NCI-H524 (cell line): ENCODE measurements at regions not wholly inside any gene's neighbourhood (a gene's known extent, or its start where the extent isn't known, plus 50 kb on each side); places are given as distances from the start of the nearest gene placed in this dataset.
A peak's percentile ranks its signal among the peaks of the same experiment; 100 is the strongest.

ENCODE experiments used
- DNase-seq, 2 experiments: peaks; one replicate each; lab custom pipeline; 2025; lab: John Stamatoyannopoulos, UW

GRCh38 chr13:30031488-30031887 lies 181.1 kb upstream of the UBL3 start:
- no peak for DNase-seq

DNA sequence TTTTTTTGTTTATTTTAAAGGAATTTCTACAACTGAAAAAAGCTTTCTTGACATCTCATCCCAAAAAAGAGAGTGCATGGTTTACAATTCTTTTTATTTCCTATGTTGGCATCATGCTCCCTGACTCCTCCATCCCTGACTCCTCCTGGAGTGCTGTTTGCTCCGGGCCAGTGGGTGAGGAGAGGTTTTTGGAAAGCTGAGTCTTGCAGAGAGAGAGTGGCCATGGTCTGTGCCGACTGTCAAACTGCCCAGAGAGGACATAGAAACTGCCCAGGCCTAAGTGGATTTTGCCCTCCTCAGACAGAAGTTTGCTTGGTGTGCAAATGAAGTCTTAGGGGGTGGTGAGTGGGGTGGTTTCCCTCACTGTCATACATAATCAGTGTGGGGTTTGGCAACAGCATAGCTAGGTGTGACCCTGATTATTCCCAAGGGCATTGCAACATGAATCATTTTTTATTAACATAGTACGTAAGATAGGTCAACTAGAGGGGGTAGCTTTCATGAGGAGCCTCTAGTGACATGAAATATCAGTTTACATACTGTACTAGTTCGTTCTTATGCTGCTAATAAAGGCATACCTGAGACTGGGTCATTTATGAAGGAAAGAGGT lies 179.8 kb upstream of the UBL3 start:
- no peak for DNase-seq

GRCh38 chr13:30027569-30028455 lies 177.4 kb upstream of the UBL3 start:
- DNase-seq = no peak

- DNase-seq = no peak
Measured at GRCh38 chr13:30026909-30027308, 176.5 kb upstream of the UBL3 start.

- DNase-seq = no peak
Measured at GRCh38 chr13:30026093-30026492, 175.7 kb upstream of the UBL3 start.

DNA sequence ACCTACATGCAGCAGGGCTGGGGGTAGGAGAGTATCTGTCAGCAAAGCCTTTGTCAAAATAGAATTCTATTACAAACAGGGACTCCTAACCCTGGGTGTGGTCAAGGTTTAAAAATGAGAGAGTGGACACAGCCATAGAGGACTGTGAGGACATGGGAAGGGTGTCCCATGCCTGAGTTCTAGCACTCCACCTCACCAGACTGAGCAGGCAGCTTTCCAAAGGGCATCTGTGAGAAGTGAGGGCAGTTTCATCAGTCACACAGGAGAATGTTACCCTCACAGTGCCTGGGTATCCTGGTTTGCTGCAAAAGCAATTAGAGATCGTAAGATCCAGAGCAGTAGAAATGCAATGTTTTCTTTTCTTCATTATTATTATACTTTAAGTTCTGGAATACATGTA lies 174.9 kb upstream of the UBL3 start:
- no peak for DNase-seq

GRCh38 chr13:30024125-30024865 lies 173.9 kb upstream of the UBL3 start:
- no peak for DNase-seq

GRCh38 chr13:30023196-30023895 lies 172.9 kb upstream of the UBL3 start:
- no peak for DNase-seq

DNA sequence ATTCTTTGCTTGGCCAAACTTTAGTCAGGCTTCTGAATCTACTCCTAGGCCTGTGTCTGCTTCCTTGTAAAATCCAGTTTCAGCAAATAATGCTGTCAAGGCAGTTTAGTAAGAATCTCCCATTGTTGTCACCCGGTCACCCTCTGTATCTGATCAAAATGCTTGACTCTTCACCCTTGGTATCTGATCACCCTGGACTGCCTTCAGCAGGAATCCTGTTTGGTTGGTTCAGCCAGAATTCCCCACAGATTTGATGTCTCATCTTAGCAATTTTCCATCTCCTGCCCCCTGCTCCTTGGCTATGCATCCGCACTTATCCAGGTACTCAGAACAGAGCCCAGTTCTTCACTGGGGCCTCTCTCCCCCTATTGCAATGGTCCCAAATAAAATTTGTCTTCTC lies 172.4 kb upstream of the UBL3 start:
- no peak for DNase-seq

- DNase-seq = no peak
Measured at GRCh38 chr13:30022256-30022655, 171.8 kb upstream of the UBL3 start.

DNA sequence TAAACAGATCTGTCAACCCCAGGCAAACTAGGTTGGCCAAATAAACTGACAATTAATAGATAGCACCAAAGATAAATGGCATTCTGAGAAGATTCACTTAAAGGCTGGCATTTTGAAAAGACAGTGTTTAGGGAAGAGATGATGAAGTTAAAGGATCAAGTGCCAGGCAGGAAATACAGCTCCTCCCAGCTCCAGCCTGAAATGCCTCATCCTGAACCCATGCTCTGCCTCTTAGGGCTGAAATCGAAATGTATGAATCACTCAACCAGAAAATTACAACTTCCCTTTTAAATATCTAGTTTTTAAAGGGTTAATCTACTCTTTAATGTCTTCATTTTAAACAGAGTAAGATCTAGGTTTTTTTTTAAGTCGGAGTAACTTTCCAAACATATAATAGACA lies 171.2 kb upstream of the UBL3 start:
- DNase-seq = no peak

DNA sequence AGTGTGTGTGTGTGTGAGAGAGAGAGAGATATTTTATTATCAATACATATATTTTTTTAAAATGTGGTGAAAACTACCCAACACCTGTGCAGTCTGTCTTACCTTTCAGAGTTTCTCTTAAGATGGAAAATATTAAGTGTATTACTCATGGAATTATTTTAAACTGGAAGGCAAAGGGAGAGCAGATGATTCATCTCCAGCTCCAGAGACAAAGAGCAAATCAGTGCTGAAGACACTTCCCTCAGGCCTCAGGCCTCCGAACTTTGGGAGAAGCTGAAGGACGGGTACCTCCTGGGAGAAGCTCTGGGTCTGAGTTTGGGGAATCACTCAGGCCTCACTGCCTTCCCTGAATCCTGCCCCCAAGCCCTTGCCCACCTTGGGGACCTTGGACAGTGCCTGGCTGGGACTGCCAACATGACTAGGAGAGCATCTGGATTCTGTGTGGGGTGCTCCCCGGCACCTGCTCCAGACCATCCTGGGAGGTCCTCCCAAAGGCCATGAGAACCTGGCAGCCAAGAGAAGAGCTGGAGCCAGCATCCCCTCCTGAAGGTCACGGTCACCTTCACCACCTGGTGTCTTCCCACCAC lies 170.4 kb upstream of the UBL3 start:
- DNase-seq = no peak

DNA sequence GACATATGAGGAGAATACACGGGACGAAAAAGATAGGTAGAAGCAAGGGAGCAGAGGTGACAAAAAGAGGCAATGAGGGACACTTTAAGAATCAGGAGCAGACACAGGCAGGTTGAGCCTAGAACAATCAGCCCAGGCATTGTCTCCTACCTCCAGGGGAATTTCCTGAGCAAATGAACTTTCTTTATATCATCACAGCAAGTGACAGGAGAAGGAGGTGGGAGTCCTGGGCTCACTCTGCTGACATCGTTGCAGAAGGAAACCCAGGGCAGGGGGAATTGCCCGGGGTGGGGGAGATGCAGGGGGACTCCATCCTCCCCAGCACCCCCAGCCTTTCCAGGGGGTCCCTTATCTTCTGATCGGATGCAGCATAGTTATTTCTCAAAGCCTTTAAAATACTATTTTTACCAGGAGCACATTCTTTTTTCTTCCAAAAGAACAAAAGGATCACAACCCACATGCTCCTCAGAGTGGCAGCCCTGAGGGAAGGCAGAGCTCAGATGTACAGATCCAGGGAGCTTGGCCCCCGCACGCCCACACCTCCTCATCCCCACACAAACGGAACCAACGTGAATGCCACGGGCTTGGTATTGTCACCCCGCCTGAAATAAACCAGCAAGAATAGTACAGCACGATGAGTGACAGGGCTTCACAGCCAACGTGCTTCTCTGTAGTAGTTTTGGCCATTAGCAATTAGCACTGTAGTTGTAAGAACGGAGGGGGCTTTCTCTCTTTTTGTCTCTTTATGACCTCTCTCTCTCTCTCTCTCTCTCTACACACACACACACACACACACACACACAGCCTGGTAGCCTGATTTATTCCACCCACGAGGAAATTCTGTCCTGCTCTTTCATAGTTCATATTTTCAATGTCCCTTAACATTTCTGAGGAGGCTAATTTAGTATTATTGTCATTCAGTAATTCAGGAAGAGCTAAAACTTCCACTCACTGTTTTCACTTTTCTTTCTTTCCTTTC lies 169.5 kb upstream of the UBL3 start:
- no peak for DNase-seq

DNA sequence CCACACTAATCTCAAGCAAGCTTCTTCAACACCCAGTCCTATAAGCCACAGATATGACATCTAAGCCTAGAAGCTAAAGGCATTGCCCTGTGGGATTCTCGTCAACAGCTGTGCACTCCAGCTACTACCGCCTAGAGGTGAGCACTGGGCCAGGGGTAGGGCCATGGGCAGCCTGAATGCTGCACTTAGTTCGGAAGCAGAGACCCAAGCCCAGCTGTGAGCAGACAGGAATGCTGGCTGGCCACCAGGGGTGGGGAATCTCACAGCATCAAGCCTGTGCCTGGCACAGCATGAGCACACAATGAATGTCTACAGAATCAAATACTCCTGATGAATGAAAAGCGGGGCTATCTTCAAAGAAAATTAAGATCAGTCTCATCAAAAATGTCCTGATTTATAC lies 167.5 kb upstream of the UBL3 start:
- DNase-seq = no peak

DNA sequence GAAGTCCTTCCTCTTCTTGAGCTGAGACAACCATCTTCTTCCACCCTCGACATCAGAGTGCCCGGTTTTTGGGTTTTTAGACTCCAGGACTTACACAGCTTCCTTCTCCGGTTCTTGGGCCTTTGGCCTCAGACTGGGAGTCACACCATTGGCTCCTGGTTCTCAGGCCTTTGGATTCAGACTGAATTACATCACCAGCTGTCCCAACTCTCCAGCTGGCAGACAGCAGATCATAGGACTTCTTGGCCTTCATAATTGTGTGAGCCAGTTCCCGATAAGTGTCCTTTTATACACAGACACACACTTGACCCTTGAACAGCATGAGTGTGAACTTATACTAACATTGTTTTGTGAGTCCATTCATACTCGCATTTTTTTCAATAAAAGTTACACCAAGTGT lies 166.0 kb upstream of the UBL3 start:
- DNase-seq = no peak

- DNase-seq = peak in 1 of 2 experiments; percentile 28
Measured at GRCh38 chr13:30009411-30009810, 159.0 kb upstream of the UBL3 start.

DNA sequence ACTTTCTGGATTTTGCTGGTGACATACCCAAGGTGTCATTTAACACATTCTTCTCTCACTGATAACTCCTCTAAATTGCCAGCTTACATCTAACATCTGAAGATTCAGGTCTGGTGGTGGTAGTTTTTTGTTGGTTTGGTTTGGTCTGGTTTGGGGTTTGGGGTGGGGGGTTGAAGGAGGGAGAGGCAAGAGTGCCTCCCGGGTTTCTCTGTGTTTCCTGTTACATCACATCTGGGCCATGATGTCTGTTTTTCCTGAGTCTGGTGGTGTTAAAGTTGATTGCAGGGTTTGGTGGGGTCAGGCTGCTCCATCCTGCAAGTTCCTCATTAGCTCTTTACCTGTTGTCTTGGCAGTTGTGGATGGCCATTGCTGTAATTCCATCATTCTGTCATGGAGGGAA lies 155.8 kb upstream of the UBL3 start:
- DNase-seq = no peak

DNA sequence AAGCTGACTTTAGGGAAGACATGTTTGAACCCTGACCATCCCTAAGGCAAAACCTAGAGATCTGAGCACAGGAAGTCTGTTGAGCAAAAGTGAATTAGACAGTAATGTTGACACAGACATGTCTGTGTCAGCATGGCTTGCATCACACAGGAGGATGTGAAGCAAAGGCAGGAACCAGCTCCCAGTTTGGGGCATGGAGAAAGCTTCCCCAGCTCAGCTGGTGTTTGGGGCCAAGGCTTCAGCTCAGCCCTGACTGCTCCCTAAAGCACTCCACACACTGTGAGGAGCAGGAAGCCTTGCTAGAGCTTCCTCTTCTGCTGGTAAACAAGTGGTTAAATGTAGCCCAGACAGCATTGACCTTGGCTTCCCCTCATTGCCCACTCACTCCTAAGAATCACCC lies 153.8 kb upstream of the UBL3 start:
- DNase-seq = no peak

- DNase-seq = no peak
Measured at GRCh38 chr13:30002577-30002976, 152.2 kb upstream of the UBL3 start.

GRCh38 chr13:30000370-30000765 lies 150.0 kb upstream of the UBL3 start:
- DNase-seq = no peak
